ENCODE measurements at regions not wholly inside any gene's neighbourhood (a gene's known extent, or its start where the extent isn't known, plus 50 kb on each side); places are given as distances from the start of the nearest gene placed in this dataset.

- Histone ChIP-seq H3K4me1 (ENCODE audit: control insufficient read depth in 2 of 2, insufficient read depth in 1 of 2, low read depth in 1 of 2, low read length in 2 of 2) (no peaks in the 10 kb centered on the region), H2BK15ac (ENCODE audit: low read length) (no peak overlapping the region), H3K9me3 (replicated peaks in 1 of 2; ENCODE audit: control insufficient read depth in 2 of 2, insufficient read depth in 1 of 2, low read depth in 1 of 2, low read length in 2 of 2) (no peaks in the 10 kb centered on the region), H2BK5ac (ENCODE audit: low read length) (no peak overlapping the region), H3K4me2 (ENCODE audit: insufficient read depth, low read length, poor library complexity, severe bottlenecking) (no peak overlapping the region), H2BK12ac (ENCODE audit: low read length) (no peak overlapping the region), H2BK120ac (ENCODE audit: low read depth, low read length) (no peak overlapping the region), H3K18ac (ENCODE audit: low read length) (no peak overlapping the region), H4K91ac (ENCODE audit: low read depth, low read length, poor library complexity) (no peak overlapping the region), H4K8ac (ENCODE audit: low read depth, low read length) (no peak overlapping the region), H3K79me1 (ENCODE audit: low read depth, low read length) (no peaks in the 10 kb centered on the region), H3K14ac (ENCODE audit: low read length) (no peak overlapping the region), H3K27me3 (ENCODE audit: control insufficient read depth in 3 of 3, insufficient read depth in 3 of 3, low read depth in 1 of 3, low read length in 3 of 3) (no peaks in the 10 kb centered on the region), H3K23ac (ENCODE audit: low read depth, low read length, poor library complexity) (no peak overlapping the region), H3K9ac (ENCODE audit: low read depth, low read length, poor library complexity) (no peak overlapping the region), H2AK5ac (ENCODE audit: low read depth, low read length) (no peak overlapping the region), H3K4ac (ENCODE audit: low read length) (no peak overlapping the region), H3K36me3 (replicated peaks in 1 of 2; ENCODE audit: control insufficient read depth in 2 of 2, insufficient read depth in 2 of 2, low read length in 2 of 2) (no peaks in the 10 kb centered on the region), H3K4me3 (ENCODE audit: low read length in 2 of 2) (no peak overlapping the region), H2AFZ (ENCODE audit: low read length) (no peak overlapping the region), H3K27ac (replicated peaks; ENCODE audit: low read length) (no peak overlapping the region)
- DNase-seq (ENCODE audit: low spot score), result no peak
These were observed 248.1 kb downstream of the KIF20B start for GRCh38 chr10:89949496-89949895.

- no peak for DNase-seq (ENCODE audit: low spot score)
These were observed 250.9 kb downstream of the KIF20B start for GRCh38 chr10:89952325-89952724.

GRCh38 chr10:89952751-89953150 is 251.4 kb downstream of the KIF20B start:
- no peak overlapping the region for H2BK5ac ChIP-seq (ENCODE audit: low read length)
- H3K14ac ChIP-seq (ENCODE audit: low read length), result no peak overlapping the region
- no peak overlapping the region for H3K18ac ChIP-seq (ENCODE audit: low read length)
- H3K9me3 ChIP-seq (replicated peaks in 1 of 2; ENCODE audit: control insufficient read depth in 2 of 2, insufficient read depth in 1 of 2, low read depth in 1 of 2, low read length in 2 of 2), result no peaks in the 10 kb centered on the region
- H3K27me3 ChIP-seq (ENCODE audit: control insufficient read depth in 3 of 3, insufficient read depth in 3 of 3, low read depth in 1 of 3, low read length in 3 of 3), result no peaks in the 10 kb centered on the region
- no peak overlapping the region for H3K4me3 ChIP-seq (ENCODE audit: low read length in 2 of 2)
- no peak overlapping the region for H4K8ac ChIP-seq (ENCODE audit: low read depth, low read length)
- no peak overlapping the region for H3K23ac ChIP-seq (ENCODE audit: low read depth, low read length, poor library complexity)
- no peaks in the 10 kb centered on the region for H3K4me1 ChIP-seq (ENCODE audit: control insufficient read depth in 2 of 2, insufficient read depth in 1 of 2, low read depth in 1 of 2, low read length in 2 of 2)
- H3K36me3 ChIP-seq (replicated peaks in 1 of 2; ENCODE audit: control insufficient read depth in 2 of 2, insufficient read depth in 2 of 2, low read length in 2 of 2), result no peaks in the 10 kb centered on the region
- no peak overlapping the region for H3K27ac ChIP-seq (replicated peaks; ENCODE audit: low read length)
- no peak for DNase-seq (ENCODE audit: low spot score)
- no peak overlapping the region for H2AFZ ChIP-seq (ENCODE audit: low read length)
- no peak overlapping the region for H2BK12ac ChIP-seq (ENCODE audit: low read length)
- no peaks in the 10 kb centered on the region for H3K79me1 ChIP-seq (ENCODE audit: low read depth, low read length)
- H4K91ac ChIP-seq (ENCODE audit: low read depth, low read length, poor library complexity), result no peak overlapping the region
- H2AK5ac ChIP-seq (ENCODE audit: low read depth, low read length), result no peak overlapping the region
- no peak overlapping the region for H2BK120ac ChIP-seq (ENCODE audit: low read depth, low read length)
- no peak overlapping the region for H3K9ac ChIP-seq (ENCODE audit: low read depth, low read length, poor library complexity)
- no peak overlapping the region for H3K4me2 ChIP-seq (ENCODE audit: insufficient read depth, low read length, poor library complexity, severe bottlenecking)
- H2BK15ac ChIP-seq (ENCODE audit: low read length), result no peak overlapping the region
- no peak overlapping the region for H3K4ac ChIP-seq (ENCODE audit: low read length)

More at GRCh38 chr10:89952325-89952724, 250.9 kb downstream of the KIF20B start:
- H3K14ac ChIP-seq (ENCODE audit: low read length), result no peak overlapping the region
- H3K9me3 ChIP-seq (replicated peaks in 1 of 2; ENCODE audit: control insufficient read depth in 2 of 2, insufficient read depth in 1 of 2, low read depth in 1 of 2, low read length in 2 of 2), result no peaks in the 10 kb centered on the region
- no peak overlapping the region for H4K8ac ChIP-seq (ENCODE audit: low read depth, low read length)
- no peak overlapping the region for H3K4me3 ChIP-seq (ENCODE audit: low read length in 2 of 2)
- no peak overlapping the region for H3K9ac ChIP-seq (ENCODE audit: low read depth, low read length, poor library complexity)
- H2AFZ ChIP-seq (ENCODE audit: low read length), result no peak overlapping the region
- H4K91ac ChIP-seq (ENCODE audit: low read depth, low read length, poor library complexity), result peak overlapping the region; percentile 64
- peak overlapping the region; percentile 12 for H2BK15ac ChIP-seq (ENCODE audit: low read length)
- no peaks in the 10 kb centered on the region for H3K79me1 ChIP-seq (ENCODE audit: low read depth, low read length)
- H3K4me1 ChIP-seq (ENCODE audit: control insufficient read depth in 2 of 2, insufficient read depth in 1 of 2, low read depth in 1 of 2, low read length in 2 of 2), result no peaks in the 10 kb centered on the region
- no peak overlapping the region for H3K4me2 ChIP-seq (ENCODE audit: insufficient read depth, low read length, poor library complexity, severe bottlenecking)
- no peaks in the 10 kb centered on the region for H3K36me3 ChIP-seq (replicated peaks in 1 of 2; ENCODE audit: control insufficient read depth in 2 of 2, insufficient read depth in 2 of 2, low read length in 2 of 2)
- peak overlapping the region; percentile 55 for H3K4ac ChIP-seq (ENCODE audit: low read length)
- no peak overlapping the region for H3K27ac ChIP-seq (replicated peaks; ENCODE audit: low read length)
- H3K27me3 ChIP-seq (ENCODE audit: control insufficient read depth in 3 of 3, insufficient read depth in 3 of 3, low read depth in 1 of 3, low read length in 3 of 3), result no peaks in the 10 kb centered on the region
- no peak overlapping the region for H2AK5ac ChIP-seq (ENCODE audit: low read depth, low read length)
- H2BK12ac ChIP-seq (ENCODE audit: low read length), result no peak overlapping the region
- H3K18ac ChIP-seq (ENCODE audit: low read length), result peak overlapping the region; percentile 77
- no CpG with 5 or more reads among the region's 1 CpG for WGBS, 2 donors (ENCODE audit: extremely low coverage in 2 of 2, insufficient read length in 2 of 2, insufficient replicate concordance in 1 of 2)
- no peak overlapping the region for H2BK120ac ChIP-seq (ENCODE audit: low read depth, low read length)
- H2BK5ac ChIP-seq (ENCODE audit: low read length), result no peak overlapping the region
- H3K23ac ChIP-seq (ENCODE audit: low read depth, low read length, poor library complexity), result no peak overlapping the region

GRCh38 chr10:89954061-89954460 is 252.7 kb downstream of the KIF20B start:
- H2AK5ac ChIP-seq (ENCODE audit: low read depth, low read length), result no peak overlapping the region
- no peak overlapping the region for H2BK12ac ChIP-seq (ENCODE audit: low read length)
- no peak overlapping the region for H2BK15ac ChIP-seq (ENCODE audit: low read length)
- H3K4me3 ChIP-seq (ENCODE audit: low read length in 2 of 2), result no peak overlapping the region
- no peak overlapping the region for H3K18ac ChIP-seq (ENCODE audit: low read length)
- H2AFZ ChIP-seq (ENCODE audit: low read length), result no peak overlapping the region
- DNase-seq (ENCODE audit: low spot score), result no peak
- H3K9me3 ChIP-seq (replicated peaks in 1 of 2; ENCODE audit: control insufficient read depth in 2 of 2, insufficient read depth in 1 of 2, low read depth in 1 of 2, low read length in 2 of 2), result no peaks in the 10 kb centered on the region
- H2BK120ac ChIP-seq (ENCODE audit: low read depth, low read length), result no peak overlapping the region
- no peak overlapping the region for H4K91ac ChIP-seq (ENCODE audit: low read depth, low read length, poor library complexity)
- no peaks in the 10 kb centered on the region for H3K27me3 ChIP-seq (ENCODE audit: control insufficient read depth in 3 of 3, insufficient read depth in 3 of 3, low read depth in 1 of 3, low read length in 3 of 3)
- no CpG with 5 or more reads among the region's 3 CpGs for WGBS, 2 donors (ENCODE audit: extremely low coverage in 2 of 2, insufficient read length in 2 of 2, insufficient replicate concordance in 1 of 2)
- H3K4ac ChIP-seq (ENCODE audit: low read length), result no peak overlapping the region
- no peak overlapping the region for H2BK5ac ChIP-seq (ENCODE audit: low read length)
- no peak overlapping the region for H3K14ac ChIP-seq (ENCODE audit: low read length)
- no peak overlapping the region for H3K23ac ChIP-seq (ENCODE audit: low read depth, low read length, poor library complexity)
- H3K4me2 ChIP-seq (ENCODE audit: insufficient read depth, low read length, poor library complexity, severe bottlenecking), result no peak overlapping the region
- H3K27ac ChIP-seq (replicated peaks; ENCODE audit: low read length), result no peak overlapping the region
- no peak overlapping the region for H3K9ac ChIP-seq (ENCODE audit: low read depth, low read length, poor library complexity)
- H3K36me3 ChIP-seq (replicated peaks in 1 of 2; ENCODE audit: control insufficient read depth in 2 of 2, insufficient read depth in 2 of 2, low read length in 2 of 2), result no peaks in the 10 kb centered on the region
- no peak overlapping the region for H4K8ac ChIP-seq (ENCODE audit: low read depth, low read length)
- H3K4me1 ChIP-seq (ENCODE audit: control insufficient read depth in 2 of 2, insufficient read depth in 1 of 2, low read depth in 1 of 2, low read length in 2 of 2), result no peaks in the 10 kb centered on the region
- no peaks in the 10 kb centered on the region for H3K79me1 ChIP-seq (ENCODE audit: low read depth, low read length)

All from neuronal stem cell (in vitro differentiated cells).